Fibroblast of lung (primary cell): ENCODE measurements at regions not wholly inside any gene's neighbourhood (a gene's known extent, or its start where the extent isn't known, plus 50 kb on each side); places are given as distances from the start of the nearest gene placed in this dataset.

ENCODE experiments used
- CTCF ChIP-seq, 2 donors: IDR thresholded peaks in 1 of 2; conservative IDR thresholded peaks in 1 of 2; 1 replicate in 1 of 2; 2 replicates in 1 of 2; pipeline ENCODE4 v1.5.1; 2011 to 2012; ENCODE audit warnings: low read length in 2 of 2, control low read depth in 1 of 2, inconsistent platforms in 1 of 2, low read depth in 1 of 2, mild to moderate bottlenecking in 1 of 2
- EZH2 ChIP-seq: IDR thresholded peaks from 2 replicates; pipeline ENCODE4 v1.5.1; 2012; ENCODE audit warnings: low read length, control low read depth, mild to moderate bottlenecking; ENCODE audit errors: missing control alignments

- TF ChIP-seq CTCF (conservative IDR thresholded peaks at IDR 0.05 in 1 of 2, IDR thresholded peaks at IDR 0.05 in 1 of 2; ENCODE audit: low read depth in 1 of 2, low read length in 2 of 2) (no peak), EZH2 (no peak)
Observed at GRCh38 chr16:59350670-59351069, 616.6 kb upstream of the GOT2 start.
